ENCODE measurements at regions not wholly inside any gene's neighbourhood (a gene's known extent, or its start where the extent isn't known, plus 50 kb on each side); places are given as distances from the start of the nearest gene placed in this dataset.

DNA sequence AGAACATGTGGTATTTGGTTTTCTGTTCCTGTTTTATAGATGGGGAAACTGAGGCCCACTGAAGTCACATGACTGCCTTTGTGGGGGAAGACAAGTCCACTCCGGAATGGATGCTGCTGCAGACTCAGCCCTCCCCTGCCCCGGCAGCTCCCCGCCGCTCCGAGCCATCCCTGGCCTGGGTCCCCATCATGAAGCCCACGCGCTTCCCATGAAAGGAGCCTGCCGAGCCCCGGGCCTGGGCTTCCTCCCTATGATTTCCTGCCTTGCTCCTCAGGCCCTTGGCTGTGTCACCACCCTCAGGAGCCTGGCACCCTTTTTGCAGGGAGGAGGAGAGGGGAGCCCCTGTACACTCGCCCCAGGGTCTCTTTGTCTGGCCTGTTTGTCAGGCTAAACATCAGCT is 125.3 kb upstream of the FOXF1 start:
- DNase-seq (ENCODE audit: low spot score), result no peak

DNA sequence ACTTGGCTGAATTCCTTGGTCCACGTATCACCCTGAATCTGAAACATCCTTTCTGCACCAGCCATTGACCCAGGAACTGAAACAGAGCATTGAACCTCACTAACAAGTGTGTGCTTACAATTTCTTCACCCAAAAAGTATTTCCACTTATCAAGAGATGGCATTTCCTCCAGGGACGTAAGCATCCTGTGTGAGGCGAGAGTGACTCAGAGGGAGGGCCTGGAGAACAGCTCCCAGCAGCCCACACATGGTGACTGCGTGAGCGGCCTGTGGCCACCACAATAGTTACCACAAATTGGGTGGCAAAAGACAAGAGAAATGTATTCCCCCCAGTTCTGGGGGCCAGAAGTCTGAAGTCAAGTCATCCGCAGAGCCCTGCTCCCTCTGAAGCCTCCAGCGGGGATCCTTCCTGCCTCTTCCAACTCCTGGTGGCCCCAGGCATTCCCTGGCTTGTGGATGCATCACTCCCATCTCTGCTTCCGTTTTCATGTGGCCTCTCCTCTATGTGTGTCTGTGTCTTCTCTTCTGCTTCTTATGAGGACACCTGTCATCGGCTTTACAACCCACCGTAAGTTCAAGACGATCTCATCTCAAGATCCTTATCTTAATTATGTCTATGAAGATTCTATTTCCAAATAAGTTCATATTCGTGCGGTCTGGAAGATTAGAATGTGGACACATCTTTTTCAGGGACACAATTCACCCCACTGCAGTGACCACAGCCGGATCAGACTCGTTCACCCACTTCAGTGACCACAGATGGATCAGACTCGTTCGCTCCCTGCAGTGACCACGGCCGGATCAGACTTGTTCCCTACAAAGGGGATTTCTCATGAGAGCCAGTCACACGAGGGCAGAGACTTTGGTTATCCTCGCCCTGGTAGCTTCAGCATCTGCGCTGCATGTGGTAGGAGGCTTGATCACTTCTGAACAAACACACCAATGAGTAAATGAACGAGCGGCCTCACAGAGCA is 122.6 kb upstream of the FOXF1 start:
- DNase-seq (ENCODE audit: low spot score), result no peak

DNA sequence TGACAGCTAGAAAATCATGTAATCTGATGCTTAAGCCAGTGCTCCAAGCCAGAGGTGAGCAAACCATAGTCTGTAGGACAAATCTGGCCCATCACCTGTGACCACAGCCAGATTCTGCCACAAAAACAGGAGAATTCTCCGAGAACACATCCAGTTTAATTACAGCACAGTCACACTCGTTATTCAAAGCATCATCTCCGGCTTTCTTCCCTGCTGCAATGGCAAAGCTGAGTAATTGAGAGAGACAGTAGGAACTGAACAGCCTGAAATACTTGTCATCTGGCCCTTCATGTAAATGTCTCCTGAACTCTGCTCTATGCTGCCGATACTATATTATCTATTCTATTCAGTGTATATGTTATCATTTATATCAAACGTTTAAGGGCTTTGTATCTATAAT is 121.4 kb upstream of the FOXF1 start:
- DNase-seq (ENCODE audit: low spot score), result no peak

DNA sequence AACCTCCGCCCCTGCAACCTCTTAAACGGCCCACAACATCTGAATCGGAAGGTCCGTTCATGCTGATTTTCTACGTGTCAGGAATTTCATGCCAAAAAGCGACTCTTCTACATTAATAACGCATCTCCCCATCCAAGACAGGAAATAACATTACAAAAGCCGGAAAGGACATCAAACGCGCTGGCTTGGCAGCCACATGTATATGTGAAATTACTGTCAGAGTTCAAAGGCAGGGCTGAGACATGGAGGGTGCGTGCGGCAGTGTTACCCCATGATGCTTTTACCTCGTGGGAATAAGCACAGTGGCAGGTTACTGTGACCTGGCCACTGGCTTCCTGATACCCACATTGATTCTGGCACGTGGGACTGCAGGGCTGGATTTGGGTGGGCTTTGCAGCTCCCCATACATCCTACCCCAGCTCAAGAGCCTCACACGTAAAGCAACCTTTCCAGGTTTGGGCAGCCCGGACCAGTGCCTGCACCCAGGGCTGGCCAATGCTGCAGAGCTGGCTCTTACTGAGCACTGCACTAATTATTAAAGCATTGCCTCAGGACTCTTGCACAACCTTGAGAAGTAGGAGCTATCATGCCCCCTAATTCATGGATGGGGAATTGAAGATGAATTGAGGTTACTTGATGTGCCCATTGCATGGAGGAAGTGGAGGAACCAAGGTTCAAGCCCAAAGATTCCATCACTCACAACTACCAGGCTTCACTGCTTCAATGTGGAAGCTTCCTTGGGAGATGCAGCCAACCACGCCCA is 120.6 kb upstream of the FOXF1 start:
- DNase-seq (ENCODE audit: low spot score), result no peak

DNA sequence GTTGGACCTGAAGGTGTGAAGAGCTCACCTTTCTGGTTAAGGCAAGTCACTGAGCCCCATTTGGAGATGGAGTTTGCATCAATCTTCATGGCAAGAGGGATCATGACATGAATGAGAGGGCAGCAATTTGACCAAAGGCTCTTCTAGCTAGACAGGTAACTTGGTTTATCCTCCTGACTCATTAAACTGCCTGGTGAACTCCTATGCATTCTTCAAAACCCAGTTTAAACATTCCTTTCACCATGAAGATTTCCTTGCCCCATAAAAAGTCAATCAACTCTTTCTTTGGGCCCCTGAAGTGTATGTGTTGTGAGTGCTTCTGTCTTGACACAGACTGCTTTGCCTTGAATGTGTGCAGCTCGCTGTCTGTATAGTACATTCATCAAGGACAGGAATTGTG is 120.0 kb upstream of the FOXF1 start:
- no peak for DNase-seq (ENCODE audit: low spot score)

DNA sequence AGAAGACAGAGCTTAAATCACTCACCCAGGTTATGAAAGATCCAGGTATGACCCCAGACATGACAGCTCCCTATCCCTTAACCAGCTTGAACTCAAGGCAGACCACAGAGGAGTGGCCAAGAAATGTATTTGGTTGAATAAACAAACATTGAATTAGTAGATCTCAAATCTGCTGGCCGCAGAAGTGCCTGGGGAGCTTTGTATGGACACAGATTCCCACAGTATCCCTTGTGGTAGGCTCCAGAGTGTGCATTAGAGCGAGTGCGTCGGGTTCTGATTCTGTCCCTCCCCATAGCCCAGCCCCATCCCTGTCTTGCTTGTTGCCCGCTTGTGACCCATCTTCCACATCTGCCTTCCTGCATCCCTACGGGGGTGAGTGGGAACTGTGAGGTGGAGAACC is 118.8 kb upstream of the FOXF1 start:
- no peak for DNase-seq (ENCODE audit: low spot score)

DNA sequence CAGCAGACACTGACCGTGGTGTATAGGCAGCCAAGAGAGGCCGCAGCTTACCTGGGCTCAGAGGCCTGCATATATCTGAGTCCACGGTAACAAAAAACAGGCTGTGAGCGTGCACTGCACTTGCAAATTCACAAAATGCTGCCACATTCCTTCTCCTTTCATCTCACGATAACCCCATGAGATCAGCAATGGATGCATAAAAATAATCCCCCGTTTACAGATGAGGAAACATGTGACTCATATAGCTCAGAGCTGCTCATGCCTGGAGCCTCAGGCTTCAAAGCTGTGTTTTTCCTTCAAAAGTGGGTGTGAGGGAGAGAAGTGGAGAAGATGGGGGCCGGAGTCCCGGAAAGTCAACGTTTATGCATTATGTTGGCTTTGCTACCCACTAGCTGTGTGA is 118.3 kb upstream of the FOXF1 start:
- no peak for DNase-seq (ENCODE audit: low spot score)

DNA sequence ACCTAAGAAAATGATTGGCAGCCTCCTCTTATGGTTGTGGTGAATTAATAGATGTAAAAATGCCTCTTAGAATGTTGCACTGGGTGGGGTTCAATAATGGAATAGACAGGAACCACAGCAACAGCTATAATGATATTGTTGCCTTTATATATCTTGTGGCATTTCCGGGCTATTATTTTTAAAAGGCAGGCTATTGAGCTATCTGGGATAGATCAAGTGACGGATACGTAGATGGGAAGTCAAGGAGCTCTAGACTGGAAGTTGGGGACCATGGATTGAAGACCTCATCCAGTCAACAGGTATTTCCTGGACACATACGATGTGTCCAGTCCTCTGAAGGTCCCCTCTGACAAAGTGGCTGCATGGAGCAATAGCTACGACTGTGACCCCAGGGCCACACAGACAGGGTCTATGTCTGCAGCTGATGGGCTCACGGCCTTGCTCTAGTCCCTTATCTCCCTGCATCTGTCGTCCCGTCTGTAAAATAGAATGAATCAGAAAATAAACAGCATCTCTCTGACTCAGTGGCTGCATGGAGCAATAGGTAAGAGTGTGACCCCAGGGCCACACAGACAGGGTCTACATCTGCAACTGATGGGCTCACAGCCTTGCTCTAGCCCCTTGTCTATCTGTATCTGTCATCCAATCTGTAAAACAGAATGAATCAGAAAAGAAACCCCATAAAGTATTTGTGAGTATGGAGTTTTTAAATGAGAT is 117.7 kb upstream of the FOXF1 start:
- DNase-seq (ENCODE audit: low spot score), result no peak

DNA sequence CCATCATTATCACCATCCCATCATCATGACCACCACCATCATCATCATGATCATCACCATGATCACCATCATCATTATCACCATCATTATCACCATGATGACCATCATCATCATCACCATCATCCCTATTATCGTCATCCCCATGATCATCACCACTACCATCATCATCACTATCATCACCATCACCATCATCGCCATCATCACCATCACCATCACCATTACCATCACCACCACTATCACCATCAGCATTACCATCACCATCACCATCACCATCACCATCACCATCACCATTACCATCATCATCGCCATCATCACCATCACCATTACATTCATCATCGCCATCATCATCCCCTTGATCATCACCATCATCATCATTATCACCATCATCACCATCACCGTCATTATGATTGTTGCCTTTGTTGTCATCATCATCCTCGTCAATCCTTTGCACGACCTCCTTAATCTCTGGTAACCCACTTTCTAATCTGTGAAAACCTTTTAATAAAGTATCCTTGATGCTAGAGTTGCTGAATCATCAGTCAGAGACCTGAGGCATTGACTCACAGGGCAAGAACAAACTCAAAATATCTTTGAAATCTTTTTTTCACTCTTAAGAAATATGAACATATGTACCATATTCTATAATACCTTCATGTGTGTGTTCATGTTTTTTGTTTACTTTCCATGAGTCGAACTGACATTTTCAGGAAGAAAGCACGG is 116.3 kb upstream of the FOXF1 start:
- DNase-seq (ENCODE audit: low spot score), result no peak

DNA sequence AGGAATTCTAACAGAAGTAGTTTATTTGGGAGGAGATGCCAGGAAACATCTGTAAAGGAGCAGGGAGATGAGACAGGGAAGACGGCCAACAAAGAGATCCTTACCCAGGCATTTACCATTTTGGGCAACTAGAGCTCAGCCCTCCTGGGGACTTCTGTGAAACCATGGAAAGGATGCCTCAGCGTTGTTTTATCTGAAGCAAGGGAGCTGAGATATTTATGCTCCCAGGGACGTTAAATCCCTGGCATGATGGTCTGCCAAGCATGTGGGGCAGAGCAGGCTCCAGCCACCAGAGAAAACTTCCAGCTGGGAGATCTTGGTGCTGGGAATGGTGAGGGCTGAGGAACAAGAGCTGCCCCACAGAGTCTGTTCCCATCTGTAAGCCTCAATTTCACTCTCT is 114.8 kb upstream of the FOXF1 start:
- no peak for DNase-seq (ENCODE audit: low spot score)

DNA sequence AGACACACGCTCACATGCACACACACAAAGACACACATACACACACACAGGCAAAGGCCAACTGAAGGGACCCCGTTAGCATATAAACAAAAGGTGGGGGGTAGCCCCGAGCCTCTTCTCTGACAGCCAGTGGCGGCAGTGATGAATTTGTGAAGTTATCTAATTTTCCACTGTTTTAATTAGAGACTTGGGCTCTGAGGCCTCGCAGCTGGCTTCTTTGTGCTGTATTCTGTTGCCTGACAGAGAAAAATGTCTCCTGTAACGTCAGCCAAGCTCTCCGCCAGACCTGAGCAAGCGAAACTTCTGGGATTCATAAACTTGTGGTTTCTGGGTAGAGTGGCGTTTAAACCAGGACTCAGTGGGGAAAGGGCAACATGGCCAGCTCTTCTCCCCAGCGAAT is 113.9 kb upstream of the FOXF1 start:
- DNase-seq (ENCODE audit: low spot score), result no peak

DNA sequence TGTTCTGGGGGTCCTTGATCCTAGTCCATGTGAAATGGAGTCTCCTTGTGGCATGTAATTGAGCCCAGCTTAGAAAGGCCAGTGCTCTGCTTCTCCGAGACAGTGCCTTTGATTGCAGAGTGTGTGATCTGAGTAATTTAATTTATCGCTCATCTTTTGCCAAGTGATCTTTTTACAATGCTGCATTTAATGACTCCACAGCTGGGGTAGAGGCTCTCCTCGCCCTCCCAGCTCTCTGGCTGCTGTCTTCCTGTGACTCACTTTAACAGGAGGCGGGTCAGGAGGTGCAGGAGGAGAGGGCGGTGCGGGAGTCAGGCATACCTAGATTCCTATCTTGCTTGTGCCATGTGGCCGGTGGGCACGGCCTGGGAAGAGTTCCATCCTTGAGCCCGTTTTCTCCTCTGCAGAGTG is 113.4 kb upstream of the FOXF1 start:
- no peak for DNase-seq (ENCODE audit: low spot score)

DNA sequence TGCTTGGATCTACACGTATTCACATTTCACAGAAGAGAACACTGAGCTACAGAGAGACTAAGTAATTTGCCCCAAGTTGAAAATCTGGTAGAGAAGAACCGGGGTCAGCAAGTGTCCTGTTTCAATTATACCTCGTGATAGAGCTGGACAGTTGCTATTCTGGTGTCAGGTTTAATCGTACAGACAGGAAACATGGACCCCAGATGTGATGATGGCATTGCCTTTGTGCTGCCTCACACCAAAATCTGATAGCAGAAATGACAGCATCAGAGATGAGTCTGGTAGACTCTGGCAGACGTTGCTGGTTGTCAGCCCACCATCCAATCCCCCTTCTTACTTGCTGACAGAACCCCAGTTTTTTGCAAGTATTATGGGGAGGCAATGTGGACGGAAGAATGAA is 112.1 kb upstream of the FOXF1 start:
- no peak for DNase-seq (ENCODE audit: low spot score)

DNA sequence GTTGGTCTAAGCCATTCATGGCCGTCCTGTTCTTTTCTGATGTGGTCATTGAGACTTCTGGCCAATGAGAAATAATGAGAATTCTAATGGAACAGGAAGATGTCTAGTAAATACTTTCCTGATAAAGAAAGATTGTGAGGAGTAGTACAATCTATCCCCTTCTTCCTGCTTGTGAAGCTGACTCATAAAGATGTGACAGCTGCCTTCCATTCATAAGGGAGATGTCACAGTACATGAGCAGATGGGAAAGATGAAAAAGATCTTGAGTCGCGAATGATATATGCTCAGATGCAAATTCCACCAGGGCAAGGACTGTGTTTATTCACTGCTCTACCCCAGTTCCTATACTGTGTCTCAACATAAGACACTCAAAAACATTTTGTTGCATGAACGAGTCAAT is 111.7 kb upstream of the FOXF1 start:
- no peak for DNase-seq (ENCODE audit: low spot score)

DNA sequence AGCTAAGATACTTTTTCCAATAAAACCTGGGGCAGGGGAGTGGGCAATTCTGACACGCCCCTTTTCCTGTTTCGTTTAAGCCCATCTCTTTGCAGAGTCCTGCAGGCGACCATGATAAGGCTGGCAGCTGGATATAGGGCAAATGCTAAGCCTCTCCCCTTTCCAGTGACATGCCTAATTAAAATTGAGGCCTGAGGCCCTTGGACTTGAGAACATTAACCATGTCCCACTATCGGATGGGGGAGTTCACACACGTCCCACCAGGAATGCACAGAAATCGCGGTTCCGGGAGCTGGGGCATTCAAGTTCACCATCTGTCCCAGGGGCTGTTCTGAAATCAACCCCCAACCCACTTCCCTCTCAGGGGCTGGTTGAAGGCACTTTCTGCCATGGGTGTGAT is 109.2 kb upstream of the FOXF1 start:
- DNase-seq (ENCODE audit: low spot score), result no peak

DNA sequence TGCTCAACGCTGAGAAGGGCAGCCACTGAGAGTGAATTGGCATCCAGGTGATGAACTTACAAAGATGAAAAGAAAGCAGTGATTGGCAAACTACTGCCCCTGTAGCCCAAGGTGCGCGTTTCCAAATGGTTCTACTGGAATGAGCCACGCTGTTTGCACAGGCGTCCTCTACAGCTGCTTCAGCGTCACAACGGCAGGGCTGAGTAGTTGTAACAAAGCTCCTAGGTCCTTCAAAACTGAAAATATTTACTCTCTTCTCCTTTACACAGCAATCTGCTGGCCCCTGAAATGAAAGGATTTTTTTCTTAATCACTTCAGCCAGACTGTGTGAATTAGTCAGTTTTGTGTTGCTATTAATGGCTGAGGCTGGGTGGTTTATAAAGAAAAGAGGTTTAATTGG is 107.2 kb upstream of the FOXF1 start:
- no peak for DNase-seq (ENCODE audit: low spot score)

DNA sequence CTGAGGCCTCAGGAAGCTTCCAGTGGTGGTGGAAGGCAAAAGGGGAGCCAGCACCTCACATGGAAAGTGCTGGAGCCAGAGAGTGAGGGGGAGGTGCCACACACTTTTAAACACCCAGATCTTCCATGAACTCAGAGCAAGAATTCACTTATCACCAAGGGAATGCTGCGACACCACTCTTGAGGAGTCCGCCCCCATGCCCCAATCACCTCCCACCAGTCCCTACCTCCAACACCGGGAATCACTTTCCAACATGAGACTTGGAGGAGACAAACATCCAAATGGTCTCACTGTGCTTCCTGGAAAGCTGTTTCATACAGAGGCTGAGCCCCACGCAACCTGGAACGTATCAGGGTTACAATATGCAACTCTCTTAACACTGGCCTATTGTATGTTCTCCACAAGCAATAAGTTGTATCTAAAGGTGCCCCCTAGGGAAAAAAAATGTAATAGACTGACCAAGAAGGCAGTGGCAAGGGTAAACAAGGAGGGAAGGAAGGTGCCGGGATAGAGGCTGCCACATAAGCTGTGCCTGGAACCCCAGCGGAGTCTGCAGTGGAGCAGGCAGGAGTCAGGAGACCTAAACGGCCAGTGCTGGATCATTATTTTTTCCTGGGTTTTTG is 106.7 kb upstream of the FOXF1 start:
- DNase-seq (ENCODE audit: low spot score), result no peak

DNA sequence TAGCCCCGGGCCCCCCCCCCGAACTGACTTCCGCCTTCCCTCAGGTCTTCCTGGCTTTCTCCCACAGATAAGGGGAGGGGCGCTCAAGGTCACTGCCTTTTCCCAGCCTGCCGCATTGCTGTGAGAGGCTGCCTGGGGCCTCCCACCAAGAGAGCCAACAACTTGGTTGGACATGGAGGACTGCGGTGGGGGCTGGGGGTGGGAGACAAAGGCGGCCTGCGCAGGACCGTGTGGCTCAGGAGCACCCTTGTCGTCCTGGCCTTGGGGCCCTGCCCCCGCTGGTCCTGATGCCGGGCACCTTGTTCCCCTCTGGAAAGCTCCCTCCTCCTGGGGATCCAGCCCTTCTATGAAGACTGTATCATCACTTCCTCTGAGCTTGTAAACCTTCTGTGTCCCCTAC is 105.6 kb upstream of the FOXF1 start:
- DNase-seq (ENCODE audit: low spot score), result no peak

DNA sequence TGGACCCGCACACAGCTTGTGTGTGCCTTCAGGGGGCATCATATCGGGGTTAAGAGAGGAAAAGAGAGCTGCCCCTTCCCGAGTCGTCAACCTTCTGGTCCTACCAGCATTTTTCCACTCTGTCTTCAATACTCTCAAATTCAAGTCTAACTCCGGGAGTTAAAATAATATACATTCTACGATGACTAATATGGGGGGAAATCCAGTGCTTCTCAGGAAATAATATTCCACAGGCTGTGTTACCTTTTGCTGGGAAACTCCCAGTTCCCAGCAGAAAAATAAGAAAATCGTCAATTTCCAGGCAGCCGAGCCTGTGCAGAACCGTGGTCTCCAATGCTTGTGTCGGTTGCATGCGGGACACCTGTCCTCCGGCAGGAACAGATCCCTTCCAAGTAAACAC is 105.0 kb upstream of the FOXF1 start:
- DNase-seq (ENCODE audit: low spot score), result no peak

DNA sequence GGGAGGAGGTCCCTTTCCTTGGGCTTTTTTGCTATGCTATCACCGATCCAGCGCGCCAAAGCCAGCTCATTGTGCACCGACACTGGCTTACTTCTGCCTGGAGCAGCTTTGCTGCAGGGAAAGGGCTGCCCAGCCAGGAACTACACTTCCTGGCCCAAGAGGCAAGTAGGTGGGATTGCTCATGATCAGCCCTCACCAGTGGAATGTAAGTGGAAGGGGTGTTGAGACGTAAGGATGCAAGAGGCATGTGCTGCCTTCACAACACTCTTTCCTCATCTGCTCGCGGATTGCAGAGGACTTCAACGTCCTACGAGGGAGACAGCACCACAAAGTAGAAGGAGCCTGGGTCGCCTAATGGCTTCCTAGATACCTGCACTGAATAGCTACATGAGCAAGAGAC is 104.3 kb upstream of the FOXF1 start:
- DNase-seq (ENCODE audit: low spot score), result no peak

DNA sequence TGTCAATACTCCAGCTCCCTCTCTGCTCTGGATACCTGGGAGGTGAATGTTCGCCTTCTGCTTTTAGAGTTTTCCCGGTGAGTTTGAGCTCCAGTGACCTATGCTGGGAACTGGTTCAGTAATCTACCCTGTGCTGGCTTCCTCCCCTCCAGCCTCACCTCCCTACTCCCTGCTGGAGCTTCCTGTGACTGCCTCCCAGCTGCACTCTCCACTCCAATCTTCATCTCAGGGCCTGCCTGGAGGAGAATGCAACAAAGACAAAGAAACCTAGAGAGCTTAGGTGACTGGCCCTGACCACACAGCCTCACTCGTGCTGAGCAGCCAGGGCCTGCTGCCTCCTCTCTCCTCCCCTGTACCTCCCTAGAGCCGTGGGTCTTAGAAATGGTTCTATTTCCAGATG is 101.6 kb upstream of the FOXF1 start:
- no peak for DNase-seq (ENCODE audit: low spot score)

DNA sequence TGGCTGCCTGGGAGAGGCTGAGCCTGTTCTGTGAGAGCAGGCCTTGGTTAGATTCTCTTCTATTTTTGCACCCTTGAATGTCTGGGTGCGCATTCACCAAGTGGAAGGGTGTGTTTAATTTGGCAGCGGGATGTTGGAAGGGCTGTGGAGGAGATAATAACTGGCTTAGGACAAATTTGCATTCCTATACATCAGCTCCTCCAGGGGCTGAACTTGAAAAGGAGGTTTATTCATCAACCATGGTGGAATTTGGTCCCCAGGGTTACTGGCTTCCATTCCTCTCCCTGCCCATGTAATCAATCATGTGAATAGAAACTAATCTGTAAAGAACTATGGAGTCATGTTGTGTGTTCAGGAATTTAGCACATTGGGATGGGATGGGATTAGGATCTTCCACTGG is 100.2 kb upstream of the FOXF1 start:
- DNase-seq (ENCODE audit: low spot score), result no peak
